GM12878 (cell line): ENCODE measurements at regions not wholly inside any gene's neighbourhood (a gene's known extent, or its start where the extent isn't known, plus 50 kb on each side); places are given as distances from the start of the nearest gene placed in this dataset.

ENCODE experiments used
- ATAC-seq: fragments of 200-7000 bp; cut with Tn5 transposase; 3 replicates; pipeline ENCODE4 v1.9.1; 2020; ENCODE audit warnings: mild to moderate bottlenecking, moderate library complexity
- BruUV-seq: library from RNA; stranded (reverse); fragments of 400-500 nt; replicated peaks from 2 replicates; lab custom pipeline; 2021; lab: Mats Ljungman, UMichigan
- CTCF ChIA-PET: fragments of 300-600 bp; sonication (Branson Sonifier 250); formaldehyde crosslinking; extraction: SDS; loops from one replicate; lab custom pipeline; 2021; ENCODE audit warnings: inconsistent platforms; lab: Yijun Ruan, JAX
- POLR2A ChIA-PET: fragments of 350-600 bp; formaldehyde crosslinking; extraction: SDS; loops from one replicate; lab custom pipeline; 2021; ENCODE audit warnings: inconsistent platforms; lab: Charles Lee
- RAD21 ChIA-PET: fragments of 300-600 bp; sonication (Branson Sonifier 250); formaldehyde crosslinking; loops from one replicate; lab custom pipeline; 2023; ENCODE audit warnings: antibody characterized with exemption; ENCODE audit not compliant: unreplicated experiment; lab: Charles Lee
- SMC1A ChIA-PET: fragments of 300-600 bp; sonication (Branson Sonifier 250); formaldehyde crosslinking; loops from one replicate; lab custom pipeline; 2023; ENCODE audit not compliant: unreplicated experiment, uncharacterized antibody; lab: Charles Lee
- DNase-seq: peaks from one replicate; pipeline ENCODE4 v3.0.0-alpha.2; 2011; ENCODE audit warnings: low read depth, low spot score
- FAIRE-seq: peaks from 3 replicates; lab custom pipeline; 2011; peaks lifted over from hg19 to GRCh38; lab: Jason Lieb, UNC
- H2AFZ ChIP-seq: 2 replicates; pipeline ENCODE4 v1.6.0; 2011; ENCODE audit warnings: low read depth, low read length, control low read depth; ENCODE audit not compliant: control insufficient read depth
- H3K27ac ChIP-seq: 2 replicates; pipeline ENCODE4 v1.5.1; 2011; ENCODE audit warnings: control low read depth; ENCODE audit not compliant: control insufficient read depth, insufficient read depth
- H3K27me3 ChIP-seq, 2 experiments: replicated peaks in 1 of 2; 2 replicates each; pipeline versions ENCODE4 v1.6.0 to v1.6.1; 2011; ENCODE audit warnings: low read length in 1 of 2; ENCODE audit not compliant: control insufficient read depth in 2 of 2, insufficient read depth in 2 of 2
- H3K36me3 ChIP-seq, 2 experiments: 2 replicates each; pipeline ENCODE4 v1.5.1; 2011; ENCODE audit warnings: low read length in 1 of 2; ENCODE audit not compliant: control insufficient read depth in 2 of 2, insufficient read depth in 2 of 2
- H3K4me1 ChIP-seq: 2 replicates; pipeline ENCODE4 v1.6.1; 2011; ENCODE audit warnings: mild to moderate bottlenecking, low read length, moderate library complexity, mixed read lengths; ENCODE audit not compliant: control insufficient read depth, insufficient read depth
- H3K4me2 ChIP-seq: 2 replicates; pipeline ENCODE4 v1.6.0; 2011; ENCODE audit warnings: control low read depth; ENCODE audit not compliant: control insufficient read depth, insufficient read depth
- H3K4me3 ChIP-seq: fragments of 200-600 bp; sonication (generic); 2 replicates; pipeline ENCODE4 v1.5.1; 2016
- H3K79me2 ChIP-seq: 2 replicates; pipeline ENCODE4 v1.6.0; 2011; ENCODE audit warnings: low read length; ENCODE audit not compliant: control insufficient read depth, insufficient read depth
- H3K9ac ChIP-seq: 2 replicates; pipeline ENCODE4 v1.8.0; 2011; ENCODE audit warnings: low read length, control low read depth, mixed read lengths; ENCODE audit not compliant: control insufficient read depth, insufficient read depth
- H3K9me3 ChIP-seq: replicated peaks from 3 replicates; pipeline ENCODE4 v1.5.1; 2011; ENCODE audit warnings: mild to moderate bottlenecking, low read length; ENCODE audit not compliant: control insufficient read depth, insufficient read depth
- H4K20me1 ChIP-seq: 2 replicates; pipeline ENCODE4 v1.6.0; 2011; ENCODE audit not compliant: control insufficient read depth, insufficient read depth
- BRCA1 ChIP-seq: IDR thresholded peaks from 2 replicates; pipeline ENCODE4 v1.6.1; 2011; ENCODE audit warnings: low read depth, low read length, improper control_type of control experiment
- CBFB ChIP-seq: IDR thresholded peaks from 2 replicates; pipeline ENCODE4 v1.6.1; 2016; ENCODE audit warnings: antibody characterized with exemption, low read depth
- EZH2 ChIP-seq: IDR thresholded peaks from 2 replicates; pipeline ENCODE4 v1.6.1; 2012; ENCODE audit warnings: low read depth, mild to moderate bottlenecking, control low read depth, inconsistent platforms, low read length, borderline replicate concordance; ENCODE audit not compliant: control insufficient read depth
- FOS ChIP-seq: IDR thresholded peaks from 3 replicates; pipeline ENCODE4 v1.6.1; 2011; ENCODE audit warnings: borderline replicate concordance; ENCODE audit not compliant: insufficient read length; ENCODE audit errors: extremely low read depth
- HDAC2 ChIP-seq: fragments of 200-600 bp; sonication (generic); IDR thresholded peaks from 2 replicates; pipeline ENCODE4 v1.6.1; 2017
- HDGF ChIP-seq: fragments of 450-650 bp; IDR thresholded peaks from 2 replicates; pipeline ENCODE4 v1.6.1; 2016; ENCODE audit warnings: antibody characterized with exemption
- NBN ChIP-seq: fragments of 450-650 bp; IDR thresholded peaks from 2 replicates; pipeline ENCODE4 v1.6.1; 2016
- NRF1 ChIP-seq: conservative IDR thresholded peaks from 2 replicates; pipeline ENCODE4 v1.6.1; 2011; ENCODE audit warnings: mild to moderate bottlenecking, low read depth, low read length, improper control_type of control experiment
- RBBP5 ChIP-seq: fragments of 200-600 bp; sonication (generic); conservative IDR thresholded peaks from 2 replicates; pipeline ENCODE4 v1.6.1; 2016
- ZNF622 ChIP-seq: fragments of 450-650 bp; IDR thresholded peaks from 2 replicates; pipeline ENCODE4 v1.6.1; 2017; ENCODE audit warnings: mild to moderate bottlenecking, inconsistent platforms
- ZZZ3 ChIP-seq: IDR thresholded peaks from 2 replicates; pipeline ENCODE4 v1.6.1; 2011; ENCODE audit warnings: low read depth; ENCODE audit not compliant: control insufficient read depth, insufficient read length
- WGBS: methylation state at CpG from one replicate; pipeline ENCODE4 v1.1.6; 2016; ENCODE audit warnings: low lambda C conversion rate; ENCODE audit not compliant: insufficient replicate concordance, insufficient coverage; ENCODE audit errors: missing lambda C conversion rate; 5-methylcytosine and 5-hydroxymethylcytosine counted together
- in situ Hi-C: fragments of 300-500 bp; cut with MboI; formaldehyde crosslinking; loops from 9 replicates; pipeline ENCODE4 v1.14.3; 2018; ENCODE audit warnings: mixed read lengths
- intact Hi-C: fragments of 100-400 bp; cut with micrococcal nuclease; formaldehyde crosslinking; loops from one replicate; pipeline ENCODE4 v1.14.2; 2022; ENCODE audit not compliant: unreplicated experiment
- TF ChIP-seq, protein P1 (sequence below): fragments of 450-650 bp; formaldehyde crosslinking; IDR thresholded peaks from 2 replicates; pipeline ENCODE4 v1.5.0; 2022; ENCODE audit warnings: mild to moderate bottlenecking, missing genetic modification characterization
- TF ChIP-seq, protein P2 (sequence below): fragments of 450-650 bp; IDR thresholded peaks from 2 replicates; pipeline ENCODE4 v1.6.1; 2014; ENCODE audit warnings: mild to moderate bottlenecking

DNA sequence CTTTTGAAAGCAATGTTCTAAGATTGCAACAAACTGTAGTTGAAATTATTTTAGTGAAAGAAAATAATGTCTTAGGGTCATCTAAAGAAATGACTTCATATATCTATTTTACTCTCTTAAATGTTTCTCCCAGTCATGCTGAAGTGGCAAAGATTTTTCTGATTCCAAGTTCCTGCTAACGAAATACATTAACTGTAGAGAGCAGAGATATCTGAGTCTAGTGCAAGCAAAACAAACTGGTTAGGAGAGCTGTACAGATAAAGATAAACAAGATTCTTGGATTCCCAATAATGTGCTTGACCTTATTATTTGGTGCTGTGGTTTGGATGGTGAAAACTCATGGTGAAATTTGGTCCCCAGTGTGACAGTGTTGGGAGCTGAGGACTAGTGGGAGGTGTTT lies 199.9 kb upstream of the PWP1 start:
- ATAC-seq = no peak
- no peak overlapping the region for H3K9ac ChIP-seq
- TF ChIP-seq CBFB (no peak), FOS (no peak), BRCA1 (no peak), NBN (no peak), ZZZ3 (no peak), RBBP5 (no peak), HDAC2 (no peak), NRF1 (no peak), HDGF (no peak), EZH2 (no peak), ZNF622 (no peak)
- TF ChIP-seq, protein P1, sequence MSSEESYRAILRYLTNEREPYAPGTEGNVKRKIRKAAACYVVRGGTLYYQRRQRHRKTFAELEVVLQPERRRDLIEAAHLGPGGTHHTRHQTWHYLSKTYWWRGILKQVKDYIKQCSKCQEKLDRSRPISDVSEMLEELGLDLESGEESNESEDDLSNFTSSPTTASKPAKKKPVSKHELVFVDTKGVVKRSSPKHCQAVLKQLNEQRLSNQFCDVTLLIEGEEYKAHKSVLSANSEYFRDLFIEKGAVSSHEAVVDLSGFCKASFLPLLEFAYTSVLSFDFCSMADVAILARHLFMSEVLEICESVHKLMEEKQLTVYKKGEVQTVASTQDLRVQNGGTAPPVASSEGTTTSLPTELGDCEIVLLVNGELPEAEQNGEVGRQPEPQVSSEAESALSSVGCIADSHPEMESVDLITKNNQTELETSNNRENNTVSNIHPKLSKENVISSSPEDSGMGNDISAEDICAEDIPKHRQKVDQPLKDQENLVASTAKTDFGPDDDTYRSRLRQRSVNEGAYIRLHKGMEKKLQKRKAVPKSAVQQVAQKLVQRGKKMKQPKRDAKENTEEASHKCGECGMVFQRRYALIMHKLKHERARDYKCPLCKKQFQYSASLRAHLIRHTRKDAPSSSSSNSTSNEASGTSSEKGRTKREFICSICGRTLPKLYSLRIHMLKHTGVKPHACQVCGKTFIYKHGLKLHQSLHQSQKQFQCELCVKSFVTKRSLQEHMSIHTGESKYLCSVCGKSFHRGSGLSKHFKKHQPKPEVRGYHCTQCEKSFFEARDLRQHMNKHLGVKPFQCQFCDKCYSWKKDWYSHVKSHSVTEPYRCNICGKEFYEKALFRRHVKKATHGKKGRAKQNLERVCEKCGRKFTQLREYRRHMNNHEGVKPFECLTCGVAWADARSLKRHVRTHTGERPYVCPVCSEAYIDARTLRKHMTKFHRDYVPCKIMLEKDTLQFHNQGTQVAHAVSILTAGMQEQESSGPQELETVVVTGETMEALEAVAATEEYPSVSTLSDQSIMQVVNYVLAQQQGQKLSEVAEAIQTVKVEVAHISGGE (CRISPR knock-in tag) = no peak
- TF ChIP-seq, protein P2, sequence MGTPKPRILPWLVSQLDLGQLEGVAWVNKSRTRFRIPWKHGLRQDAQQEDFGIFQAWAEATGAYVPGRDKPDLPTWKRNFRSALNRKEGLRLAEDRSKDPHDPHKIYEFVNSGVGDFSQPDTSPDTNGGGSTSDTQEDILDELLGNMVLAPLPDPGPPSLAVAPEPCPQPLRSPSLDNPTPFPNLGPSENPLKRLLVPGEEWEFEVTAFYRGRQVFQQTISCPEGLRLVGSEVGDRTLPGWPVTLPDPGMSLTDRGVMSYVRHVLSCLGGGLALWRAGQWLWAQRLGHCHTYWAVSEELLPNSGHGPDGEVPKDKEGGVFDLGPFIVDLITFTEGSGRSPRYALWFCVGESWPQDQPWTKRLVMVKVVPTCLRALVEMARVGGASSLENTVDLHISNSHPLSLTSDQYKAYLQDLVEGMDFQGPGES = no peak
- TF ChIP-seq, all 136 proteins: peak for 0
- Histone ChIP-seq H3K79me2 (no peaks in the 10 kb centered on the region), H3K27ac (no peak overlapping the region), H3K4me2 (no peak overlapping the region), H3K9me3 (no peaks in the 10 kb centered on the region), H3K4me1 (0 out of 2 replicates have a peak, but pooled peaks cover 5% of the 10 kb centered on the region), H3K27me3 (no peaks in the 10 kb centered on the region), H2AFZ (no peak overlapping the region), H4K20me1 (no peaks in the 10 kb centered on the region), H3K36me3 (no peaks in the 10 kb centered on the region), H3K4me3 (no peak overlapping the region)
- in situ Hi-C loops (no loop called here), intact Hi-C loops (no loop called here)
- no peak for FAIRE-seq
- ChIA-PET POLR2A (no interaction called here), SMC1A (no interaction called here), CTCF (interaction anchor here (1.1 kb wide), 1 partner anchor 11 kb away, joined by 4 read pairs; no protein-coding TSS in a partner anchor), RAD21 (no interaction called here)
- BruUV-seq = no TSS peak
- WGBS = 0% methylated on average over 1 of the region's 1 CpG
- no peak for DNase-seq
